ENCODE measurements at regions not wholly inside any gene's neighbourhood (a gene's known extent, or its start where the extent isn't known, plus 50 kb on each side); places are given as distances from the start of the nearest gene placed in this dataset.

- no peak overlapping the region for H3K27ac Mint-ChIP-seq
- no peak for TF ChIP-seq CTCF (IDR thresholded peaks at IDR 0.05; ENCODE audit: unreplicated experiment)
- no peaks in the 10 kb centered on the region for H3K9me3 Mint-ChIP-seq (ENCODE audit: low read depth)
- peaks cover 1% of the 10 kb centered on the region for H3K36me3 Mint-ChIP-seq (ENCODE audit: insufficient read depth)
- no peak overlapping the region for H3K4me3 Mint-ChIP-seq (ENCODE audit: low read depth)
- no peaks in the 10 kb centered on the region for H3K4me1 Mint-ChIP-seq (ENCODE audit: low read depth)
- no peaks in the 10 kb centered on the region for H3K27me3 Mint-ChIP-seq
- no peak for DNase-seq (ENCODE audit: low spot score, unreplicated experiment)
Observed at GRCh38 chr4:144901141-144901540, 196.9 kb downstream of the ANAPC10 start.

- no peak for TF ChIP-seq CTCF (IDR thresholded peaks at IDR 0.05; ENCODE audit: unreplicated experiment)
- H3K9me3 Mint-ChIP-seq (ENCODE audit: low read depth): no peaks in the 10 kb centered on the region
- DNase-seq (ENCODE audit: low spot score, unreplicated experiment): no peak
- H3K27ac Mint-ChIP-seq: no peak overlapping the region
- no peak overlapping the region for H3K4me3 Mint-ChIP-seq (ENCODE audit: low read depth)
- H3K4me1 Mint-ChIP-seq (ENCODE audit: low read depth): no peaks in the 10 kb centered on the region
- no peaks in the 10 kb centered on the region for H3K27me3 Mint-ChIP-seq
- peaks cover 1% of the 10 kb centered on the region for H3K36me3 Mint-ChIP-seq (ENCODE audit: insufficient read depth)
Observed at GRCh38 chr4:144902614-144903013, 195.4 kb downstream of the ANAPC10 start.

- no peak for TF ChIP-seq CTCF (IDR thresholded peaks at IDR 0.05; ENCODE audit: unreplicated experiment)
- H3K27ac Mint-ChIP-seq: no peak overlapping the region
- H3K36me3 Mint-ChIP-seq (ENCODE audit: insufficient read depth): no peaks in the 10 kb centered on the region
Observed at GRCh38 chr4:144903953-144904711, 193.9 kb downstream of the ANAPC10 start.

GRCh38 chr4:144905286-144905685 is 192.7 kb downstream of the ANAPC10 start:
- no peak for TF ChIP-seq CTCF (IDR thresholded peaks at IDR 0.05; ENCODE audit: unreplicated experiment)
- no peak overlapping the region for H3K27ac Mint-ChIP-seq
- no peaks in the 10 kb centered on the region for H3K9me3 Mint-ChIP-seq (ENCODE audit: low read depth)
- no peaks in the 10 kb centered on the region for H3K27me3 Mint-ChIP-seq
- DNase-seq (ENCODE audit: low spot score, unreplicated experiment): no peak
- H3K4me3 Mint-ChIP-seq (ENCODE audit: low read depth): no peak overlapping the region
- H3K36me3 Mint-ChIP-seq (ENCODE audit: insufficient read depth): no peaks in the 10 kb centered on the region
- no peaks in the 10 kb centered on the region for H3K4me1 Mint-ChIP-seq (ENCODE audit: low read depth)

More at GRCh38 chr4:144903953-144904711, 193.9 kb downstream of the ANAPC10 start:
- DNase-seq (ENCODE audit: low spot score, unreplicated experiment): no peak
- no peak overlapping the region for H3K4me3 Mint-ChIP-seq (ENCODE audit: low read depth)
- H3K4me1 Mint-ChIP-seq (ENCODE audit: low read depth): no peaks in the 10 kb centered on the region
- H3K9me3 Mint-ChIP-seq (ENCODE audit: low read depth): no peaks in the 10 kb centered on the region
- H3K27me3 Mint-ChIP-seq: no peaks in the 10 kb centered on the region

- Mint-ChIP-seq H3K9me3 (ENCODE audit: low read depth) (no peaks in the 10 kb centered on the region), H3K27ac (no peak overlapping the region), H3K27me3 (no peaks in the 10 kb centered on the region), H3K4me1 (ENCODE audit: low read depth) (no peaks in the 10 kb centered on the region), H3K4me3 (ENCODE audit: low read depth) (no peak overlapping the region), H3K36me3 (ENCODE audit: insufficient read depth) (no peaks in the 10 kb centered on the region)
- no peak for DNase-seq (ENCODE audit: low spot score, unreplicated experiment)
- TF ChIP-seq CTCF (IDR thresholded peaks at IDR 0.05; ENCODE audit: unreplicated experiment): no peak
Observed at GRCh38 chr4:144906181-144906925, 191.6 kb downstream of the ANAPC10 start.

Data from progenitor cell of endocrine pancreas (in vitro differentiated cells).